ENCODE measurements at regions not wholly inside any gene's neighbourhood (a gene's known extent, or its start where the extent isn't known, plus 50 kb on each side); places are given as distances from the start of the nearest gene placed in this dataset.
"Not testable (repeated sequence)": the region's sequence is repeated elsewhere in the genome, so short reads cannot be mapped to it uniquely, and the experiment has no call there.

DNA sequence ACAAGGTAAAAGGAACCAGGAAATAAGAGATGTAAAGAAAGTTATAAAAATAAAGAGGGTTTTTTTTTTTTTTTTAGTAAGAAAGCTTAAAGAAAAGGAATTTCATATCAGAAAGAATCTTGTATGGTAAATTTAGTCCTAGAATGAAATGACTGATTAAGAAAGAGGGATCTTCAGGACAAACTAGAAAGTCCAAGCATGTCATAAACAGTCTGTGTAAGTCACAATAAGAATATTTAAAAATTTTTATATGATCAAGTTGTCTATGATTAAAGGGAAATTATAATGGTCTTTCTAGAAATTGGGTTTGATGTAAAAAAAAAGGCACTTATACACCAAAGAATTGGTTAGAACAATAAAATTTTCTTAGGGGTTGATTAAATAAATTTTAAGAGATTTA lies 289.5 kb downstream of the XPNPEP1 start:
- DNase-seq, result peak; percentile 1

- DNase-seq, result not testable (repeated sequence)
Measured at GRCh38 chr10:109633017-109633416, 290.3 kb downstream of the XPNPEP1 start.

- DNase-seq, result no peak
Measured at GRCh38 chr10:109624939-109625338, 298.4 kb downstream of the XPNPEP1 start.

GRCh38 chr10:109622566-109622965 lies 300.7 kb downstream of the XPNPEP1 start:
- no peak for DNase-seq

- DNase-seq, result no peak
Measured at GRCh38 chr10:109620396-109620795, 302.9 kb downstream of the XPNPEP1 start.

DNA sequence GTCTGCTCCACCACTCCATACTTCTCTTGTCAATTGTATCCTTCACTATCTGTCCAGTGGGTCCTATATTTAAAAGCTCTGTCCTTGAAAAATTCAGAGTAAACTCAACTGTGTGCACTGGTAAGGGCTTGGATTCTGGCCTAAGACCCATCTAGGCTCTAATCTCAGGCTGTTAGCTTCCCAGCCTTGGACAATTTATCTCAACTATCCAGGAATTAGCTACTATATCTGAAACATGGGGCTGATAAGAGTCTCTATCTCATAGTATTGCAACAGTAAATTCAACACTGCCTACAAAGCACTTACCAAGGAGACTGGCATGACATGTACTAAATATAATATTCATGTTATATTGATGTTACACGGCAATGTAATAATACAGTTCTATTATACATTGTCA lies 303.4 kb downstream of the XPNPEP1 start:
- DNase-seq, result no peak

- DNase-seq, result no peak
Measured at GRCh38 chr10:109618748-109619147, 304.6 kb downstream of the XPNPEP1 start.

GRCh38 chr10:109618301-109618700 lies 305.0 kb downstream of the XPNPEP1 start:
- DNase-seq, result no peak

DNA sequence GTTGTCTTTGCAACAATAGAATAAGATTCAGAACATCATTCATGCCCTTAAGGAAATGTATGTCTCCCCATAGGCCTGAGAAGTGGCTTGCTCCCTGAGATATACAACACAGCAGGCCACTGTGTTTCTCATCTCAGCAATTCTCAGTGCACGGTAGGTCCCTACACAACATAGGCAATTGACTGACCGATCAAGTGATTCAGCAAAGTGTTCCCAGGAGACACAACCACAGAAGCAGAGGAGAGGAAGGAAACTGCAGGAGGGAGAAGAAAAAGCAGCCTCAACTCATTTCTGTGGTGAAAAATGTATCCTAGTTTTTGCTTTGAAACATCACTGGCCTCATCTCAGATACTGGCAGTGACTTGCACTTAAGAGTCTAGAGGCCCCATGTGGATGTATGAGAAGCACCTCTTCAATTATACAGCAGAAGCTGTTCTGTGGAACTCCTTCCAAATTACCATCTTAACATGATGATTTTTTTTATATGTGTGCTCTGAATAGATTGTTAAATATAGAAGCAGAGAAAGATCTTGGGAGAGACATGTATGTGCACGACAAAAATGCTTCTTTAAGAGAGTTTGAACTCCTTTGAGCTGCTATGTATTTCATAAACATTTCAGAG lies 306.8 kb downstream of the XPNPEP1 start:
- no peak for DNase-seq

DNA sequence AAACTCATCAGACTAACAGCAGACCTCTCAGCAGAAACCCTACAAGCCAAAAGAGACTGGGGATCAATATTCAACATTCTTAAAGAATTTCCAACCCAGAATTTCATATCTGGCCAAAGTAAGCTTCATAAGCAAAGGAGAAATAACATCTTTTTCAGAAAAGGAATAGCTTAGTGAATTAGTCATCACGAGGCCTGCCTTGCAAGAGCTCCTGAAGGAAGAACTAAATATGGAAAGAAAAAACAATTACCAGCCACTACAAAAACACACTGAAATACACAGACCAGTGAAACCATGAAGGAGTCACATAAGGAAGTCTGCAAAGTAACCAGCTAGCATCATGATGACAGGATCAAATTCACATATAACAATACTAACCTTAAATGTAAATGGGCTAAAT lies 328.0 kb downstream of the XPNPEP1 start:
- not testable (repeated sequence) for DNase-seq

DNA sequence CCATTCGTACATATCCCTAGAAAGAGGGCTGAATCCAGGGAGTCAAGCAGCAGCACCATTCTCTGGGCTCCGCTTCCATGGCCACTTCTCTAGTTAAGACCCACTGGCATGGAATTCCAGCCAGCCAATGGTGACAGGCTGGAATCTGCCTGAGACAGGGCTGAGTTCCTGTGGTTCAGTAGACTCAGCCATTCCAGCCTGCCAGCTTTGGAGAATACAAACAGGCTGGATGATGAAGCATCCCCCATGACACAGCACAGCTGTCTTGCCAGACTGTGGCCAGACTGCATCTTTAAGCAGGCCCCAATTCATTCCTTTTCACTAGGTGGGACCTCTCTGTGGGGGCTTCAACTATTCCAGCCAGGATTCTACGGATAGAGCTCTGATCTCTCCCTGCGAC lies 329.6 kb downstream of the XPNPEP1 start:
- no peak for DNase-seq

DNA sequence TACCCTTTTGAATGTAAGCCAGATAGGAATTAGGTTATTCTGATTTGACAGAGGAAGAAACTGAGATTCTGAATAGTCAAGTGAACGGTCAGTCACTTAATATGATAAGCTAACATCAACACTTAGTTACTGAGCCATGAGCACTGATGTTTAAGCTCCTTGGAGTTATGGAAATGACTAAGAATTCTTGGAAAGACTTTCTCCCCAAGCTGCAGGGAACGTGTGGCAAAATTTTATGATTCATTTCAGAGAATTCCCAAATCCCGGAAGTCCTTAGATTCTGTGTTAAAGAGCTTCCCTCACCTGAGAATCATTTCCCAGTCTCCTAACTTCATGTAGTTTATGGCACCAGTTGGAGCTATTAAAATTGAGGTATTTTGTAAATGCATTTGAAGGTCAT lies 330.9 kb downstream of the XPNPEP1 start:
- no peak for DNase-seq

GRCh38 chr10:109591601-109592000 lies 331.7 kb downstream of the XPNPEP1 start:
- DNase-seq, result no peak

GRCh38 chr10:109588259-109588658 lies 335.1 kb downstream of the XPNPEP1 start:
- DNase-seq, result no peak

DNA sequence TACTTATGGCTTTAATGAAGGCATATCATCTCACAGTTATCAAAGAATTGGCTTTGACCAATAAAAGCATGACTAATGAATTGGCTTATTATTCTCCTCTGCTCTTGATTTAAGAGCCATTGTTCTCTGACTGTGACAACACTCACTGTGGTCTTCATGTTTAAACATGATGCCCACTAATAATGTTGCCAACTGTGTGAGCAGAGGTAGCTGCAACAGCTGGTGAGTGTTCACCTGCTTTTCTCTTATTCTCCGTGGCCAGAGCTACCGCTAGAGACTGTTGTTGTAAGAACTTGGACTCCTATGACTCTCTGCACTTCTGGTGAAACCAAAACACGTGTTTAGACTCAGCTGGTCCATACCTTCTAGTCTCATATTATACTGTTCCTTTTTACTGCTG lies 335.9 kb downstream of the XPNPEP1 start:
- no peak for DNase-seq

DNA sequence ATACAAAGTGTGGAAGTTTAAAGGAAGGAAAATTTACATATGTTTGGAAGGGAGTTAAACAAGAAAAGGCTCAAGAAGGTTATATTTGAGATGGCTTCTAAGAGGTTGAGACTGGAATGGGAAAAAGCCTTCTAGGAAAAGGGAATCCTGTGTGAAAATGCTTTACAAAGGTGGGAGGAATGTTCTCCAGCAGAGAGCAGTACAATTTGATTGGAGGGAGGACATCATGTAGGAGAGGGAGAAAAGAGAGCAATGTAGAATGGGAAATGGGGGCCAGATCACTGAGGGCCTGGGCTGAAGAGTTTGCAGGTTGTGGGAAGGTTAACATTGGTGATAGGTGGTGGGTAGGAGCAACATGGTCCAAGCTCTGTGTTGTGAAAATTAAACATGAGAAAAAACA lies 366.9 kb downstream of the XPNPEP1 start:
- DNase-seq, result no peak

- DNase-seq, result not testable (repeated sequence)
Measured at GRCh38 chr10:109542050-109542603, 381.2 kb downstream of the XPNPEP1 start.

- DNase-seq, result no peak
Measured at GRCh38 chr10:109534193-109534592, 389.1 kb downstream of the XPNPEP1 start.

DNA sequence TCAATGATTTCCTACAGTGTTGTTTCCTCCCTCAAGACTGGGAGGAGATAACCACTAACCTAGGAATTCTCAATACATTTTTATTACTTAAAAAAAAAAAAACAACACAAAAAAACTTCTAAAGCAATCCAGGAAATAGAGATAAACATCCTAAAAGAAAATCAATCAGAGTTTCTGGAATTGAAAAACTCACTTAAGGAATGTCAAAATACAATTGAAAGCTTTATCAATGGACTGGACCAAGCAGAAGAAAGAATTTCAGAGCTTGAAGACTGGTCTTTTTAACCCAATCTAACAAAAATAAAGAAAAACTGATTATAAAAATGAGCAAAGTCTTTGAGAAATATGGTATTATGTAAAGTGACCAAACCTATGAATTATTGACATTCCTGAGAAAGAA lies 394.1 kb downstream of the XPNPEP1 start:
- no peak for DNase-seq

GRCh38 chr10:109517748-109518147 lies 405.6 kb downstream of the XPNPEP1 start:
- DNase-seq, result no peak

GRCh38 chr10:109504401-109504800 lies 418.9 kb downstream of the XPNPEP1 start:
- DNase-seq, result no peak

GRCh38 chr10:109487691-109488090 lies 435.6 kb downstream of the XPNPEP1 start:
- no peak for DNase-seq

DNA sequence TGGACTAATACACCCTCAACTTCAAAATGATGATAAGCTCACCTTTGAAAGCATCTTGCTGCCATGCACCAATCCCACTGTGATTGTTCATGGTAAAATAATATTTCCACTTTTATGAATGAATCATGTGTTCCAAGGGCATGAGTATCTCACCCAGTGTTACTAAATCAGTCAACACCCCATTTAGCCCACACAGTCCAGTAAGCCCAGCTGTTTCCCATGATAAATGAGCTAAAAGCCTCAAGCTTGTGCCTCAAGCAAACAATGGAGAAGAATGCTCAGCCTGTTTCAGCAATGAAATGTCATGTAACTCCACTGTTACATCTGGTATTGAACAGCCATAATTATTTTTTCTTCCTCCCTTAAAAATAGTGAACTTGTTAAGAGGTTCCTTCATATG lies 442.5 kb downstream of the XPNPEP1 start:
- no peak for DNase-seq

DNA sequence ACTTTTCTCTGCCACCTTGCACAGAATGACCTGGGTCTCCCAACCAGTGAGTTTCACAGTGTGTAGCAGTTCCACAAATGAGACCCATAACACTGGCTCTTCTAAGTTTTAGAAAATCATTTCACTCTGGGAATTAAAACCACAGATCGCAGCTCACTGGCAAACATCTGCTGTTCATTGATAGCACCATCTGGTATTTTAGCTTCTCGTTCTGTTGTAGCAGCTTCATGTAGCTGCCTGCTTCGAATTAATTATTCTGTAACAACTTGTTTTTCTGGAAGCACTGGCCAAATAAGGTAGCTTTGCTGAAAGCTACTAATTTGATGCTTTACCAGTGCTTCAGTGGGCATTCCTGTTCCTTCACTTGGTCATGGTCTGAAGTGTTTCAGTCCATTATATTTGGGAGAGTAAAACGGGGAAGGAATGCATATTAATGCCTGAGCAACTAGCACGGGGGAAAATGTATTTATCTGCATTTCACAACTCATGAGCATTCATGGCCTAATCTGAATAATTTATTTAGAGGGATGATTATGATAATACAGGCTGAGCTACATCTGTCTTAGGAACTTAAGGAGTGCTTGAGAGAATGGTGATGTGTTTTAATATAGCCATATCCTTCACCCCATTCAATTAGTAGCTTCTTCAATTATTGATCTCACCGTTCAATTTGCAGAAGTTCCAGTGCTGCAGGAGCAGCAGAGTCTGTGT lies 447.4 kb downstream of the XPNPEP1 start:
- DNase-seq, result no peak

DNA sequence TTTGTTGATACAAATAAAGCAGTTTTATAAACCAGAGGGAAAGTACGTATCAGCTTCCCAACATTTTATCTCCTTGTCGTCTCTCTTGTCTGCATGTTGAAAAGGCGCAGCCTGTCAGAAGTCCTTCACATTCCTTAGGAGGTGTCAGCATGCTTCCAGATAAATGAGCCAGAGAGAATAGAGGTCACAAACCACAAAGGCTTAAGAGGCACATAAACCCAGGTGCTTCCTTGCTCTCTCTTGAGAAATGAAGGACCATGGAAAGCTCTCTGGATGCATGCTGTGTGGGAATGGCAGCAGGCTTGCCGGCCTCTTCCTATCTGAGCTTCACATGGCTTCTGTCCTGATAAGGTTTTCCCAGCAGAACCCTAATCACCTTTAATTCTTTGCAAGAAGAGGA lies 448.5 kb downstream of the XPNPEP1 start:
- DNase-seq, result no peak

All from hematopoietic multipotent progenitor cell treated with erythropoietin and hydrocortisone succinate and interleukin-3 and kit ligand, for 4 days (in vitro differentiated cells).